ENCODE measurements at regions not wholly inside any gene's neighbourhood (a gene's known extent, or its start where the extent isn't known, plus 50 kb on each side); places are given as distances from the start of the nearest gene placed in this dataset.

DNA sequence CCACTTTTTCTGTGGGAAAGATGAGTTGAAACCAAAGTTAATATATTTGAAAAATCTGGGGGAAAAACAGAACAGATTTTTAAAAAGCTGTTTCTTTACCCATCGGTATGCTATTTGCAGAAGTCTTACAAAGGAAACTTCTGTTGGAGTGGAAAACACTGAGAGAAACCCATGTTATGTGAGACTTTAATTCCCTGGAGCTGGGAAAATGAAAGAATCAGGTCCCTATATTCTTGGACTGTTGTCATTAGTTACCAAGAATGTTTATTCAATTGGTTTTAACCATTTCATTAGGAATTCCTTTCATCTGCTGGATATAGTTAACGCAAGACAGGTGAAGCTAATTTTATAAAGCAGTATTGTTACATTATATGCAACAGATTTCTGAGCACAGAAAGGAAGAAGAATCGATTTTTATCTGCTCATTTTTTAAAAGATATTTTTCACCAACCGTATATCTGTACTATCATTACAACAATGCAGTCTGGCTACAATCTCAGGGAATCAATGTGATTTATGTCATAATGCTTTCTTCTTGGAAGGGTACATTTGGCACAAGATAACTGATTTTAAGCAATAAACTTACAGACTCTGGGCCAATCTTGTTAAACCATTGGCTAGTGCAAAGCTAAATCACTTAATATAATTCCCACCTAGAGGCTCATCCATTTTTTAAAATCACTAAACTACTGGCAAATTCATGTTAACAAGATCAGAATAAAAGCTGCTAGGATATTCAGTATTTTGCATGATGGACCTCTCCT, 170.0 kb downstream of the MOXD1 start:
- no peaks in the 10 kb centered on the region for H3K36me3 Mint-ChIP-seq (ENCODE audit: unreplicated experiment)
- H3K4me1 Mint-ChIP-seq (ENCODE audit: unreplicated experiment), result peaks cover 53% of the 10 kb centered on the region
- no peak overlapping the region for H3K4me3 Mint-ChIP-seq (ENCODE audit: unreplicated experiment)
- no peak overlapping the region for H3K27ac Mint-ChIP-seq (ENCODE audit: unreplicated experiment)
- TF ChIP-seq, protein P1, sequence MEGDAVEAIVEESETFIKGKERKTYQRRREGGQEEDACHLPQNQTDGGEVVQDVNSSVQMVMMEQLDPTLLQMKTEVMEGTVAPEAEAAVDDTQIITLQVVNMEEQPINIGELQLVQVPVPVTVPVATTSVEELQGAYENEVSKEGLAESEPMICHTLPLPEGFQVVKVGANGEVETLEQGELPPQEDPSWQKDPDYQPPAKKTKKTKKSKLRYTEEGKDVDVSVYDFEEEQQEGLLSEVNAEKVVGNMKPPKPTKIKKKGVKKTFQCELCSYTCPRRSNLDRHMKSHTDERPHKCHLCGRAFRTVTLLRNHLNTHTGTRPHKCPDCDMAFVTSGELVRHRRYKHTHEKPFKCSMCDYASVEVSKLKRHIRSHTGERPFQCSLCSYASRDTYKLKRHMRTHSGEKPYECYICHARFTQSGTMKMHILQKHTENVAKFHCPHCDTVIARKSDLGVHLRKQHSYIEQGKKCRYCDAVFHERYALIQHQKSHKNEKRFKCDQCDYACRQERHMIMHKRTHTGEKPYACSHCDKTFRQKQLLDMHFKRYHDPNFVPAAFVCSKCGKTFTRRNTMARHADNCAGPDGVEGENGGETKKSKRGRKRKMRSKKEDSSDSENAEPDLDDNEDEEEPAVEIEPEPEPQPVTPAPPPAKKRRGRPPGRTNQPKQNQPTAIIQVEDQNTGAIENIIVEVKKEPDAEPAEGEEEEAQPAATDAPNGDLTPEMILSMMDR (IDR thresholded peaks at IDR 0.05), result no peak
- no peaks in the 10 kb centered on the region for H3K9me3 Mint-ChIP-seq (ENCODE audit: unreplicated experiment)
- no peaks in the 10 kb centered on the region for H3K27me3 Mint-ChIP-seq (ENCODE audit: unreplicated experiment)
- DNase-seq (ENCODE audit: extremely low spot score, unreplicated experiment), result no peak

DNA sequence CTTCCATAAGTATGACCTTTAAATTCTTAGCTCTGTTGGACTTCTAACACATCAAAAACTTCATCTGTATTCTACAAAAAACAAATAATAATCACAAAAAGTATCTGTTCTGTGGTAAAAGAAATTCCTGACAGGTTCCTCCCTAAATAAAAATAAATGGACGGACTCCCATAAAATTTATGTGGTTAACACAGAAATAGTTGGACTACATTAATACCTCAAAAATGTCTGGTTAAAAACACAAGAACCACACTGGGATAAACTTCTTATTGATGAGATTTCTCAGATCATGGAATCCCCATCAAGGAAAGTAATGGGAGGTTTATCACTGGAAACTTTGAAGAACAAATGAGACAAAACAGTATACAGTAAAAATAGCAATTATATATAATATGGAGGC, 172.4 kb downstream of the MOXD1 start:
- Mint-ChIP-seq H3K4me3 (ENCODE audit: unreplicated experiment) (no peak overlapping the region), H3K4me1 (ENCODE audit: unreplicated experiment) (peaks cover 31% of the 10 kb centered on the region), H3K36me3 (ENCODE audit: unreplicated experiment) (peaks cover 5% of the 10 kb centered on the region), H3K27me3 (ENCODE audit: unreplicated experiment) (no peaks in the 10 kb centered on the region), H3K27ac (ENCODE audit: unreplicated experiment) (peak overlapping the region; percentile 47), H3K9me3 (ENCODE audit: unreplicated experiment) (peaks cover 15% of the 10 kb centered on the region)
- TF ChIP-seq, protein P1 (IDR thresholded peaks at IDR 0.05), result no peak
- DNase-seq (ENCODE audit: extremely low spot score, unreplicated experiment), result no peak

DNA sequence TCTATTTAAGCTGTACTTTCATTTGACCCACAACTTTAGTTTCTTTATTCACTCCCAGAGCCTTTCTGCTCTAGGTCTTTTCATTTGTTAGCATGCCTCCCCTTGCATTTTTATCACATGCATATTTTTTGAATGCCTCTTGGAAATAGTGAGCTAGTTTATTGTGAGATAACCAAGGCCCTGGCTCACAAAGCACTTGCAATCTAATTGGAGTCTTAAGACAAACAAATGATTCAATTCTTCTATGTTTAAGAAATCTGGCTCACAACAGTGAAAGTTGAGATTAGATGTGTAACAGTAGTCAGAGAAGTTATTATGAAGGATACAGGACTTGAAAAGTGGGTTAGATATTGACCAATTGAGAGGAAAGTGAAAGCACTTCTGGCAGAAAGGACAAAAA, 173.4 kb downstream of the MOXD1 start:
- Mint-ChIP-seq H3K4me3 (ENCODE audit: unreplicated experiment) (no peak overlapping the region), H3K4me1 (ENCODE audit: unreplicated experiment) (peaks cover 31% of the 10 kb centered on the region), H3K27ac (ENCODE audit: unreplicated experiment) (peak overlapping the region; percentile 1), H3K36me3 (ENCODE audit: unreplicated experiment) (peaks cover 5% of the 10 kb centered on the region), H3K27me3 (ENCODE audit: unreplicated experiment) (no peaks in the 10 kb centered on the region), H3K9me3 (ENCODE audit: unreplicated experiment) (peaks cover 15% of the 10 kb centered on the region)
- DNase-seq (ENCODE audit: extremely low spot score, unreplicated experiment), result no peak
- TF ChIP-seq, protein P1 (IDR thresholded peaks at IDR 0.05), result no peak

DNA sequence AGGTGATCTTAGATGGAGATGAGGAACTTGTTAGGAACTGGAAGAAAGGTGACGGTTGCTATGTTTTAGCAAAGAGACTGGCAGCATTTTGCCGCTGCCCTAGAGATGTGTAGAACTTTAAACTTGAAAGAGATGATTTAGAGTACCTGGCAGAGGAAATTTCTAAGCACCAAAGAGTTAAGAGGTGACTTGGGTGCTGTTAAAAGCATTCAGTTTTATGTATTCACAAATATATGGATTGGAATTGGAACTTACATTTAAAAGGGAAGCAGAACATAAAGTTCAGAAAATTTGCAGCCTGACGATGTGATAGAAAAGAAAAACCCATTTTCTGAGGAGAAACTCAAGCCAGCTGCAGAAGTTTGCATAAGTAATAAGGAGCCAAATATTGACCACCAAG, 176.3 kb downstream of the MOXD1 start:
- Mint-ChIP-seq H3K4me3 (ENCODE audit: unreplicated experiment) (no peak overlapping the region), H3K36me3 (ENCODE audit: unreplicated experiment) (peaks cover 5% of the 10 kb centered on the region), H3K27me3 (ENCODE audit: unreplicated experiment) (no peaks in the 10 kb centered on the region), H3K9me3 (ENCODE audit: unreplicated experiment) (peaks cover 15% of the 10 kb centered on the region), H3K27ac (ENCODE audit: unreplicated experiment) (no peak overlapping the region), H3K4me1 (ENCODE audit: unreplicated experiment) (peaks cover 23% of the 10 kb centered on the region)
- no peak for DNase-seq (ENCODE audit: extremely low spot score, unreplicated experiment)
- TF ChIP-seq, protein P1 (IDR thresholded peaks at IDR 0.05), result no peak

DNA sequence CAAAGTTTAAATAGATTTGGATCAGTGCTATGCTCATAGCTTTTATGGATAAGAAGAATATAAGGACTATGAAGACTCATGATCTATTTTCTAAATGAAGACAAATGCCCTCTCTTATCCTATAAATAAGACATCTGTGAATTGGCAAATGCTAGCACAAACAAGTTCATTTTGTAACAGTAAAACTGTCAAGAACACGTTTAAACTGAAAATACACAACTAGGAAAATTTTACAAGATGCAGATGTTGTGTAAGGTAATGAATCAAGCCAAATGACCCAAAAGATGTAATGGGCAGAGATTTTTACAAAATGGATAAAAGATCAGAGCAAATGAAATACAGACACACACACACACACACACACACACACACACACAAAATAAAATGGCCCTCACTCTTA, 180.5 kb downstream of the MOXD1 start:
- Mint-ChIP-seq H3K27me3 (ENCODE audit: unreplicated experiment) (no peaks in the 10 kb centered on the region), H3K9me3 (ENCODE audit: unreplicated experiment) (peaks cover 11% of the 10 kb centered on the region), H3K4me1 (ENCODE audit: unreplicated experiment) (peaks cover 9% of the 10 kb centered on the region), H3K36me3 (ENCODE audit: unreplicated experiment) (peaks cover 5% of the 10 kb centered on the region), H3K4me3 (ENCODE audit: unreplicated experiment) (no peak overlapping the region), H3K27ac (ENCODE audit: unreplicated experiment) (no peak overlapping the region)
- TF ChIP-seq, protein P1 (IDR thresholded peaks at IDR 0.05), result no peak
- DNase-seq (ENCODE audit: extremely low spot score, unreplicated experiment), result no peak
